RPMI8226 (cell line): ENCODE measurements at regions not wholly inside any gene's neighbourhood (a gene's known extent, or its start where the extent isn't known, plus 50 kb on each side); places are given as distances from the start of the nearest gene placed in this dataset.
"Not testable (repeated sequence)": the region's sequence is repeated elsewhere in the genome, so short reads cannot be mapped to it uniquely, and the experiment has no call there.

ENCODE experiments used
- DNase-seq: peaks from one replicate; pipeline ENCODE4 v3.0.0-alpha.2; 2015

GRCh38 chr9:2356041-2356790 is 265.4 kb upstream of the VLDLR start:
- DNase-seq = no peak

DNA sequence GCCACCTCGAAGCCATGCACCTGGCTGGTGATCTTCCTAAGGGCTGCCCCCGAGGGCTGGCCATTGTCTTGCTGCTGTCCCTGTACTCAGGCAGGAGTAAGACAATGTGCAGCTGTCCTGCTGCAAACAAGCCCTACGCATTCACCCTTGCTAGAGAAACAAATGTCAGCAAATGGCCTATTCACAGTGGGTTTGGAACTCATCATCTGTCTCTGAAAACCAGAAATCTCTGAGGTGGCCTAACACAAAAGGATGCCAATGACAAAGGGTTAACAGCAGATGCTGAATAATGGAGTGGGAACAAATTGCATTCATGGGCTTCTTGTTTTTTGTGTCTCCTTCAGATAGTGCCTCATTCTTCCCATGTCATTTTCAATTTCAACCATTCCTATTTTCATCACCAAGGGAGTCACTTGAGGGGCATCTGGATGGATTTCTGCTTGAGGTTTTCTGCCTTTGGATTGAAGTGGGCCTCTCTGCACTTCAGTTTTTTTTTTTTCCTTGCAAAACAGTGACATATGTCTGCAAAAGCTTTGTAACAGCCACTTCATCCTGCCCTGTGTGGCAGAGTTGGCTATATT is 261.6 kb upstream of the VLDLR start:
- DNase-seq = no peak

- DNase-seq = no peak
Observed at GRCh38 chr9:2362150-2362549, 259.4 kb upstream of the VLDLR start.

GRCh38 chr9:2363138-2363745 is 258.3 kb upstream of the VLDLR start:
- DNase-seq = no peak

GRCh38 chr9:2363781-2364180 is 257.8 kb upstream of the VLDLR start:
- DNase-seq = no peak

- DNase-seq = no peak
Observed at GRCh38 chr9:2367970-2368369, 253.6 kb upstream of the VLDLR start.

- DNase-seq = no peak
Observed at GRCh38 chr9:2373648-2374047, 247.9 kb upstream of the VLDLR start.

DNA sequence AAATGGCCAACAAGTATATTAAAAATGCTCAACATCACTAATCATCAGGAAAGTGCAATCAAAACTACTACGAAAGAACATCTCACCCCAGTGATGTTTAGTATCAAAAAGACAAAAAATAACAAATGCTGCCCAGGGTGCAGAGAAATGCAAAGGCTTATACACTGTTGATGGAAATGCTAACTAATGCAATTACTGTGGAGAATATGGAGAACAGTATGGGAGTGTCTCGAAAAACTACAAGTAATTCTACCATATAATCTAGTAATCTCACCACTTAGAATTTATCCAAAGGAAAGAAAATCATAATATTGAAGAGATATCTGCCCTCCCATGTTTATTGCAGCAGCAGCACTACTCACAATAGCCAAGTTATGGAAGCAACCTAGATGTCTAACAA is 246.5 kb upstream of the VLDLR start:
- DNase-seq = no peak

- DNase-seq = no peak
Observed at GRCh38 chr9:2377117-2377516, 244.5 kb upstream of the VLDLR start.

DNA sequence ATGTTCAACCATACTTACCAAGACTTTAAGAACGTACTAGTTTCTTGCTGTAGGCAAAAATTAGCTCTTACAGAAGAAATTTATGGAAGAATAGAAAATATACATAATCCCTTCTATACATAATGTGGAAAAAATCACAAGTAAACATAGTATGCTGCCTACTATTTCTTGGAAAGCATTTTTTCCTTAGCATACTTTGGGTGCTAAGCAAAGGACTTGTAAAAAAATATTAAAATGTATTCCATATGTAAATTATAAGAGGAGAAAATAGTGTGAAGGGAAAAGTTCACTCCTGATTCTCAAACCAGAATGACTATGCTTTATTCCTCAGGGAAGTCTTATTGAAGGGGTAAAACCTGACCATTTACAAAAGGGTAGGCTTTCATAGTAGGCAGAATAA is 243.8 kb upstream of the VLDLR start:
- no peak for DNase-seq

DNA sequence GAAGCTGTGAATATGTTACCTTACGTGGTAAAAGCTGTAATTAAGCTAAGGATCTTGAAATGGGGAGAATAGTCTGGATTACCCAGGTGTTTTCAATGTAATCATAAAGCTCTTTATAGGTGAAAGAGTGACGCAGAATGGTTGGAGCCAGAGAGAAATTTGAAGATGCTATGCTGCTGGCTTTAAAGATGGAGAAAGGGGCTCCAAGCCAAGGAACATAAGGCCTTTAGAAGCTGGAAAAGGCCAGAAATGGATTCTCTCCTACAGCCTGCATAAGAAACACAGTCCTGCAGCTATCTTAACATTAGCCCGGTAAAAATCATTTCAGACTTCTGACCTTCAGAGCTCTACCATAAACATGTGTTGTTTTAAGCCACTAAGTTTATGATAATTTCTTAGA is 243.3 kb upstream of the VLDLR start:
- no peak for DNase-seq

DNA sequence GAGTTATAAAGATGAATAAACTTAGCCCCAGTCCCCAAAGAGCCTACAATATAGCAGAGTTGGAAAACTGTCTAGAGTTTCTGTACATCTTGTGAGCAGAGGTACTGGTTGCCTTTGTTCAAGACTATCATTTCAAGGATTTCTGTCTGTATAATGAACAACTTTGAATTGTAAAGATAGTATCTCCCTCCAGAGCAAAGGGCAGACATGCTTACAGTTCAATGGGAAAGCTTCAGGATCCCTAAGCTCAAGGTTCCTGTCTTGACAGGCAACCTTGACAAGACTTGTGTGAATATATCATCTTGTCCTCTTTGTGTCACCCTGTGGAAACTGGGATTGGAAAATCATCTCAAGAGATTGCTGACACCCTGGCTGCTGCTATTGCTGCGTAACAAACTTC is 242.8 kb upstream of the VLDLR start:
- DNase-seq = no peak

- DNase-seq = no peak
Observed at GRCh38 chr9:2384741-2385140, 236.8 kb upstream of the VLDLR start.

- DNase-seq = no peak
Observed at GRCh38 chr9:2385746-2386145, 235.8 kb upstream of the VLDLR start.

DNA sequence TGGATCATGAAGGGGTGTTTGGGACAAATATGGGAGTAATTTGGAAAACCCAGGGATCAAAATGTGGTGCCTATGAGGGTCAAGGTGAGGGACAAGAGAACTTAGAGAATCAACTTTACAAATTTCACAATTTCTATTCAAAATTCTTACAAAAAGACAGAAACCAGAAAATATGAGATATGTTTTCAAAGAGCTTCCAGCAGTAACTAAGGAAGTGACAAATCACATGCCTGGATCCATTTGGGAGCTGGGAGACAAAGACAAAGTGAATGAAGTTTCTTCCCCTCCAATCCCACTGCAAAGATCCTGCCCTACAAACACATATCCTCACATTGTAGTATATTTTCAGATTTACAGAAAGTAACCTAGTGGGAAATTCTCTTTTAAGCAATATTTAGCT is 235.0 kb upstream of the VLDLR start:
- DNase-seq = no peak

GRCh38 chr9:2387166-2387565 is 234.4 kb upstream of the VLDLR start:
- DNase-seq = no peak

DNA sequence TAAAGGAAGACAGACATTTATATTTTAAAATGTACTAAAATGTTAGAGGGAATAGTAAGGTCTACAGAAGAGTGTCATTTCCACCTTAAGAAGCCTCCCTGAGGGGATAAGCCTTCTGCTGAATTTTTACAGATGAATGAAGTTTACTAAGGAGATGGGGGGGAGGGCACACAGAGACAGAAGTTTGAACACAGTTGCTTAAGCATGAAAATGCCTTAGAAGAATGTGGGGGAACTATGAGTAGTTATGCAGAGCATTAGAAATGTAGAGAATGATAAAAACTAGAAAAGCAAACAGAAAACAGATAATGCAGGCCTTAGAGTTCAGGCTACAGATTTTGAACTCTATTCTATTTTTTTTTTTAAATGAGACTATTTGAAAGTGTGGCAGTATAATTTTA is 232.2 kb upstream of the VLDLR start:
- no peak for DNase-seq

GRCh38 chr9:2390028-2390427 is 231.6 kb upstream of the VLDLR start:
- no peak for DNase-seq

DNA sequence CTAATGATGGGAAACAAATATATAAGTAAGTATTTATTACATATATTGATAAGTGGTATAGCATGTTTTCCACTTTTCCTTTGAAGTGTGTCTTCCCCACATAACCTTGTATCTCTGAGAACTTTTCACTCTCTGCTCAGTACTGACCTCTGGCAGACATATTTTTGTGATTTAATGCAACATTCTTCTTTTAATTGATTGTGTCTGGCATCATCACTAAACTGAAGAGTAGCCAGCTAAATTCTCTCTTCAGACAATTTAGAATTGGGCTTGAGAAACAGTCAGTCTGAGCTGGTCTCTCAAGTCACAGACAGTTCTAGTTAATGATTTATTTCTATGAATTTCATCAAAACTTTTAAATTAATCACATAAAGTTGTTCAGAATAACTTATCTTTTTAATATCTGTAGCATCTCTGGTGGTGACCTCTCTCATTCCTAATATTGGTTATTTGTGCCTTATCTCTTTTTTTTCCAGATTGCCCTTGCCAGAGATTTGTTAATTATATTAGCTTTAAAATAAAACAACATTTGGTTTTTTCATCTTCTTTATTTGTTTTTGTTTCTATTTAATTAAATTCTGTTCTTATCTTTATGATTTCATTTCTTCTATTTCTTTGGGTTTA is 230.0 kb upstream of the VLDLR start:
- DNase-seq = not testable (repeated sequence)

DNA sequence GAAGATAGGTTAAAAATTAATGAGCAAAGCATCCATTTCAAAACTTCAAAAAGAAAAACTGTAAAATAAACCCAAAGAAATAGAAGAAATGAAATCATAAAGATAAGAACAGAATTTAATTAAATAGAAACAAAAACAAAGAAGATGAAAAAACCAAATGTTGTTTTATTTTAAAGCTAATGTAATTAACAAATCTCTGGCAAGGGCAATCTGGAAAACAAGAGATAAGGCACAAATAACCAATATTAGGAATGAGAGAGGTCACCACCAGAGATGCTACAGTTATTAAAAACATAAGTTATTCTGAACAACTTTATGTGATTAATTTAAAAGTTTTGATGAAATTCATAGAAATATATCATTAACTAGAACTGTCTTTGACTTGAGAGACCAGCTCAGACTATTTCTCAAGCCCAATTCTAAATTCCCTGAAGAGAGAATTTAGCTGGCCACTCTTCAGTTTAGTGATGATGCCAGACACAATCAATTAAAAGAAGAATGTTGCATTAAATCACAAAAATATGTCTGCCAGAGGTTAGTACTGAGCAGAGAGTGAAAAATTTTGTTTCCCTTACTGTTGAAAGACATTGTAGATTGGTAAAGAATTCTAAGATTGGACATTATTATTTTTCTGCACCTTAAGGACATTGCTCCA is 227.4 kb upstream of the VLDLR start:
- DNase-seq = not testable (repeated sequence)

GRCh38 chr9:2395814-2396612 is 225.6 kb upstream of the VLDLR start:
- DNase-seq = no peak

DNA sequence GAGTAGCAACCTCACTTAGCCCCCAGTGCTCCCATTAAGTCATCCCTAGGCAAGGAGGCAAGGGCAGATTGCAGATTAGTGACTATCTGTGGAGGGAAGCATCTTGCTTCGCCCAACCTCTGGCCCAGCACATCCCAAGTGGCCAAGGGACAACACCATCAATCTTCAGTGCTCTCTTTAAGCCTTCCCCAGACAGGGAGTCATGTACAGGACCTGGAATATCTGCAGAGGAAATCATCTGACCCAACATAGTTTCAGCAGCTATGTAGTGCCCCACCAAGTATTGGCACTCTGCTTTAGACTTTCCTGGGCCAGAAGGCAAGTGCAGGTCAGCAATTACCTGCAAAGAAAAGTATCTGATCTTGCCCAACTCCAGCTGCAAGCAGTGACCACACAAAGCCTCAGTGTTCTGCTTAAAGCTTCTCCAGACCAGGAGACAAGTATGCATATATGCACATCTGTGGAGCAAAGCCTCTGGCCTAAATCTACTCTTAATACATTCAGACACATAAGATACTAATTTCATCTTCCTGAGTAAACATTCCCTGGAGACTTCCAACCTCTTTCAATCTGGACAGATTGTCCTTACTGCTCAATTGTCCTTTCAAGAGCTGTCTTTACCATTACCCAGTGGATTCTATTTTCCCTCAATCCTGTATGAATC is 224.8 kb upstream of the VLDLR start:
- no peak for DNase-seq
